GM12875 (cell line): ENCODE measurements at regions not wholly inside any gene's neighbourhood (a gene's known extent, or its start where the extent isn't known, plus 50 kb on each side); places are given as distances from the start of the nearest gene placed in this dataset.
A peak's percentile ranks its signal among the peaks of the same experiment; 100 is the strongest.

Experiments used
- H3K4me3 ChIP-seq: one replicate; pipeline ENCODE4 v1.5.1; 2011; ENCODE audit warnings: low read depth, low read length, control low read depth
- TF ChIP-seq, protein P1 (sequence below): IDR thresholded peaks from 2 replicates; pipeline ENCODE4 v1.5.1; 2011; ENCODE audit warnings: low read depth, mild to moderate bottlenecking, control low read depth, inconsistent platforms, low read length, moderate library complexity, borderline replicate concordance; ENCODE audit not compliant: insufficient read depth

DNA sequence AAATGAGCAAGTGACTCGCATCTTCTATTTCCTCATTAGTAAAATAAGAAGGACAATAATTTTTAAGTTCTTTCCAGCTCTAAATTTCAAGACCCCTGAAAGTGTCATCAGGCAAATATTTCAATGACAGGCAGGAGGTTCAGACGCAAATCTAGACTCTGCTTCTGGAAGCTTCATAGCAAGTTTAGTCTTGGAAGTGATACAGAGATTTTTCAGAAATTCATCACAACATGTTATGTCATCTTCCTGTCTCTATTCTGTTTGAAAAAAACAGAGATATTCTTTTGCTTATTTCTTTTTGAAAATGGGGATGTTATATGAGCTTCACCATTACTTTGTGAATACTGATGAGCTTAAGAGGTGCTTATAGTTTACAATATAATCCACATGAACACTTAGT is 74.0 kb downstream of the C3orf85 start:
- no peak overlapping the region for H3K4me3 ChIP-seq
- TF ChIP-seq, protein P1, sequence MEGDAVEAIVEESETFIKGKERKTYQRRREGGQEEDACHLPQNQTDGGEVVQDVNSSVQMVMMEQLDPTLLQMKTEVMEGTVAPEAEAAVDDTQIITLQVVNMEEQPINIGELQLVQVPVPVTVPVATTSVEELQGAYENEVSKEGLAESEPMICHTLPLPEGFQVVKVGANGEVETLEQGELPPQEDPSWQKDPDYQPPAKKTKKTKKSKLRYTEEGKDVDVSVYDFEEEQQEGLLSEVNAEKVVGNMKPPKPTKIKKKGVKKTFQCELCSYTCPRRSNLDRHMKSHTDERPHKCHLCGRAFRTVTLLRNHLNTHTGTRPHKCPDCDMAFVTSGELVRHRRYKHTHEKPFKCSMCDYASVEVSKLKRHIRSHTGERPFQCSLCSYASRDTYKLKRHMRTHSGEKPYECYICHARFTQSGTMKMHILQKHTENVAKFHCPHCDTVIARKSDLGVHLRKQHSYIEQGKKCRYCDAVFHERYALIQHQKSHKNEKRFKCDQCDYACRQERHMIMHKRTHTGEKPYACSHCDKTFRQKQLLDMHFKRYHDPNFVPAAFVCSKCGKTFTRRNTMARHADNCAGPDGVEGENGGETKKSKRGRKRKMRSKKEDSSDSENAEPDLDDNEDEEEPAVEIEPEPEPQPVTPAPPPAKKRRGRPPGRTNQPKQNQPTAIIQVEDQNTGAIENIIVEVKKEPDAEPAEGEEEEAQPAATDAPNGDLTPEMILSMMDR = no peak

DNA sequence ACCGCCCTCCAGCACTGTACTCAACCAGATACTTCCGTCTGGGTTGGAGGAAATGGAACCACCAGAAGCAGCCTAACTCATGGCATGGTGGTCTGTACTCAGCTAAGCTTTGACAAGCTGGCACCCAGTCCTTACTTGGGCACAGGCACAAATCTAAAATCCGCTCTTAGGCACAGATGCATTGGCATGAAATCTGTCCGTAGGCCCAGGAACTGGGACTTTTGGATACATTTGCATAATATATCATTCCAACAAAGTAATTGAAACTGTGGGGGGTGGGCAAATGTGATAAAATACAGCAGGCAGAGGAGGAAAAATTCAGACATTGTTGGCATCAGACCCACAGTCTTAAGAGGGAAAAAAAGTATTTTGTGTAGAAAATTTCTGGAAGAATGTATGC is 75.4 kb downstream of the C3orf85 start:
- no peak overlapping the region for H3K4me3 ChIP-seq
- TF ChIP-seq, protein P1 = no peak

DNA sequence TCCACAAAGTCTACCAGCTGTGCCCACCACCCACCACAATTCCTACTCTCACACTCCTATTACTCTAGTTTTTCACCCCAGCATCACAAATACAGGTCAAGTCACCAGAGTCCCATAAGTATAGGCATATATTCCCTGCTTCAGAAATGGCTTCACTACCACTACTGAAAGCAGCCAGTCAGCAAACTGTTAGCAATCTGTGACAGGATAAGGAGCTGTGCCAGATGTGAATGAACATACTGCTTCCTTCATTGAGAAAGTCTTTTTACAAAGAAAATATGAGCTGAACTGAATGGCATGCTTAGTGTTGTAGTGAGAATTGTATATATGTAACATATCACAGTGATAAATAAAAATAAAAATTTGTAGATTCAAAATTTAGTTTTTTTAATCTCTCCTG is 76.8 kb downstream of the C3orf85 start:
- TF ChIP-seq, protein P1 = no peak

DNA sequence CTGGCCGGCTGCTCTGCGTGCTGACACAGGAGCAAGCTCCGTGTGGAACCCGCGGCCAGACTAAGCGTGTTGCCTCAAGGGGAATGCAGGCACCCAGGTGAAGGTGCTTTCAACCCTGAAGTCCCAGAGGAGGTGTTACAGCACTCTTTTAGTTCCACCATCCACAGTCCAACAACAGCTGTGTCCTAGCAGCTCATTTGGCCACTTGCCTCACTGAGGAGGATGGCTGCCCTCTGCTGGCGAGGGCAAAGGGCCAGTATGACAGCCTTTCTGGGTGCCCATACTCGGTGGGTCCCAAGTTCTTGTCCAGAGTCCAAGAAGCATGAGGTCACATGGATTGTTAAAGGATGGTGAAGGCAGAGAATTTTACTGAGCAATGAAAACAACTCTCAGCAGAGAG is 87.8 kb downstream of the C3orf85 start:
- H3K4me3 ChIP-seq = no peak overlapping the region
- TF ChIP-seq, protein P1 = peak; percentile 24; the same call in 1 of the 2 replicates

More for the DNA sequence above, 76.8 kb downstream of the C3orf85 start:
- H3K4me3 ChIP-seq = no peak overlapping the region

DNA sequence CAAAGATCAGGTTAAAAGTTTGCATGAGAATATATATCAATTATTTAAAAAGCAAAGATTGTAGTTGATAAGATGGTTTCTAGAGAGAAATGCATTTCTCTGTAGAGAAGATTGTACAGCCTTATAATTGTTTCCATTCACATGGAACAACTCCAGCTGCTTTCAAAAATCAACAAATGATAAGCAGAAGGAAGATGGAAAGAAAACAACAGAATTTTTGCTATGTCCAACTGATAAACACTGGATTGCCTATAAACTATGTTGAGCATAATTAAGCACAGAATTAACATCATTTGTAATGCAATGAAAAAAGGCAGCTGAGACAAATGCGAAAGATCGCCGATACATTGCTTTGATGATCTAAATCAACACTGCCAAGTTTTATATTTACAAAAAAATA is 89.0 kb downstream of the C3orf85 start:
- no peak overlapping the region for H3K4me3 ChIP-seq
- TF ChIP-seq, protein P1 = no peak

DNA sequence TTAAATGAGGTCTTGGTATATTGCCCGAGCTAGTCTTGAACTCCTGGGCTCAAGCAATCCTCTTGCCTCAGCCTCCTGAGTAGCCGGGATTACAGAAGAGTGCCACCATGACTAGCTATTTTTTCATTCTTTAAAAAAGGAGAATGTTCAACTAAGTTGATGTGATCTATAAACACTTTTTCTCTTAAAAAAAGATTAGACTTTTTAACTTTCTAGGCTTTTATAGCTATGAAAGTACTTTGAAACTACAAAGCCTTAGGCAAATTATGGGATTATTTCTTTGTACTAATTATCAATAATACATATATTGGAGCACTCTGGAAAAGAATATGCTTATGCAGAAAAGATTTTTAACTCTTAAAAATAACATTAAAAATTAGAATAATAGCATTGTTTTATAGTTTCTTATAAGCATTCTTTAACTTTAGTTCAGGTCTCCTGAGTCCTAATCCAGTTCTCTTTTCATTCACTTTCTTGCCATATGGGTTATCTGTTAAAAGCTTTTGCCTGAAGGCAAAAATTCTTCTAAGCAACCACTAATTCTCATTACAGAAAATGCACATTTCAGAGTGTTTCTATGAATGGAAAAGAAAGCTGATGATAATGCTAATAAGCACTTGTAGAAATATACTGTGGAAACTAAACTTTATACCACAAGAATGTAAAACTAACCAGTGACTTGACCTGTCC is 87.8 kb downstream of the DPPA2 start:
- TF ChIP-seq, protein P1 = no peak
- no peak overlapping the region for H3K4me3 ChIP-seq

DNA sequence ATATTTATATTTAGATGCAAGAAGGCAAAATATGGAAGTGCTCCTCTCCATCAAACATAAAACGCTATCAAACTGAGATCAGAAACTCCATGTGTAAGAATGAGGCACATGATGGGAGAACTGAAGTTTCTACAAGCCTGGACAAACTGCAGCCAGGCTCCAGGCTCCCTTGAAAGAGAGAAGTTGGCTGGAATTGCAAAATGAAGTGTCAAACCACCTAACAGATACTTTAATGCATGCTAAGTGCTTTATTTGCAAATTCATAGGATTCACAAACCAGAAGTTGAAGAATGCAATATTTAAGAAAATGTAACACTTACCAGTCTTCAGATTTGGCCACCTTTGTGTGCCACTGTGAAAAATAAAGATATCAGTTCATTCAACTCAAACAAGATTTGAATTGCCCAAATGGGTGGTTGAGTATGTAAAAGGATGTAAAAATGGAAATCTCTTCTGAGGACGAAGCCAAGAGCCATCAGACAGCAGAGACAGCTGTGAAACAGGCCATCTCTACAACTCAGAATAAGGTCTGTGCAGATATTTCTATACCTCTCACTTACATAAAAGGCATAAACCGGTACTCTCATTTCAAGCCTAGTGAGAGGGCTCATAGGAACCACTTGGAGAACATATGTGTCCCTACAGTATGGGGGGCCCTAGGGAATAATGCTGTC is 87.0 kb downstream of the DPPA2 start:
- H3K4me3 ChIP-seq = no peak overlapping the region
- TF ChIP-seq, protein P1 = no peak
